Esophagus muscularis mucosa (tissue), 4 donors: ENCODE measurements at regions not wholly inside any gene's neighbourhood (a gene's known extent, or its start where the extent isn't known, plus 50 kb on each side); places are given as distances from the start of the nearest gene placed in this dataset.

Source experiments
- CTCF ChIP-seq, 3 experiments: fragments of 200-600 bp in 2 of 3; fragments of 450-650 bp in 1 of 3; sonication (generic) in 2 of 3; IDR thresholded peaks; one replicate each; pipeline ENCODE4 v1.5.1; 2017 to 2019; ENCODE audit warnings: antibody characterized with exemption in 3 of 3, mild to moderate bottlenecking in 2 of 3, moderate library complexity in 1 of 3
- EP300 ChIP-seq: sonication (generic); formaldehyde crosslinking; IDR thresholded peaks from one replicate; pipeline ENCODE4 v1.6.1; 2017; ENCODE audit warnings: antibody characterized with exemption
- POLR2A ChIP-seq: fragments of 450-650 bp; IDR thresholded peaks from one replicate; pipeline ENCODE4 v1.6.1; 2017; ENCODE audit warnings: antibody characterized with exemption, moderate library complexity, mild to moderate bottlenecking, low read depth
- POLR2AphosphoS5 ChIP-seq, 2 donors: sonication (generic); formaldehyde crosslinking; IDR thresholded peaks; one replicate each; pipeline ENCODE4 v1.6.1; 2017; ENCODE audit warnings: antibody characterized with exemption in 2 of 2

GRCh38 chr18:41484069-41484468, 471.0 kb upstream of the PIK3C3 start:
- TF ChIP-seq POLR2A (no peak), EP300 (no peak), CTCF (IDR thresholded peaks at IDR 0.05) (no peak), POLR2AphosphoS5 (IDR thresholded peaks at IDR 0.05) (no peak)
